NCI-H146 treated with DMSO at 0.1 percent for 48 hours (cell line): ENCODE measurements at regions not wholly inside any gene's neighbourhood (a gene's known extent, or its start where the extent isn't known, plus 50 kb on each side); places are given as distances from the start of the nearest gene placed in this dataset.
"Not testable (repeated sequence)": the region's sequence is repeated elsewhere in the genome, so short reads cannot be mapped to it uniquely, and the experiment has no call there.

Source experiments
- DNase-seq: peaks from one replicate; lab custom pipeline; 2025; ENCODE audit not compliant: unreplicated experiment; lab: John Stamatoyannopoulos, UW

DNA sequence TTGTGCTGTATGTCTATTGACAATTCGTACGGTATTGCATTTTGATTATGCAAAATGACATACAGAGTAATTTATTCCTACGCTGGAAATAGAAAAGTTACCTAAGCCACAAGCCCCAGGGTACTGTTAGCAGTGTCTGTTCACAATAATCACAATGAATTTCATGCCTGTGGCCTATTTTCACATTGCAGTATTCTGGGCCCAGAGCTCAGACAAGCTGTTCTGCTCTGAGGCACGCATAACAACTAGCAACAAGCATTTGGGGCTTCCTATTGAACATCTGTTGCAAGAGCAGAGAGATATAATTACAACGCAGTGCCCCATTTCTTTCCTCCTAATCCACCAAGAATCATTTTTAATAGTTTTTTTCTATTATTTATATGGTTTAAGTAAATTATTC is 158.9 kb upstream of the SGCG start:
- no peak for DNase-seq

DNA sequence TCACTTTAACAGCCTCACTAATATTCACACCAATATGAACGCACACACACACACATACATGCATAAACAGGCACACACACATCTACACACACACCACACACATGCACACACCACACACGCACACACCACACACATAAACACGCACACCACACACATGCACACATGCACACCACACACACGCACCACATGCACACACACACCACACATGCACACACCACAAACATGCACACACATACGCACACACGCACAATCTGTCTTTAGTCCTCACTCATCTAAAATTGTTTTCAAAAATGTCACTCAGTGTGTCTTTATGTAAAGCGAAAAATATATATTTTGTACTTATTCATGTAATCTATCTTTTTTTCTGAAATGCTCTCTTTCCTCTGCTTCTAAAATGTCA is 158.1 kb upstream of the SGCG start:
- DNase-seq, result no peak

DNA sequence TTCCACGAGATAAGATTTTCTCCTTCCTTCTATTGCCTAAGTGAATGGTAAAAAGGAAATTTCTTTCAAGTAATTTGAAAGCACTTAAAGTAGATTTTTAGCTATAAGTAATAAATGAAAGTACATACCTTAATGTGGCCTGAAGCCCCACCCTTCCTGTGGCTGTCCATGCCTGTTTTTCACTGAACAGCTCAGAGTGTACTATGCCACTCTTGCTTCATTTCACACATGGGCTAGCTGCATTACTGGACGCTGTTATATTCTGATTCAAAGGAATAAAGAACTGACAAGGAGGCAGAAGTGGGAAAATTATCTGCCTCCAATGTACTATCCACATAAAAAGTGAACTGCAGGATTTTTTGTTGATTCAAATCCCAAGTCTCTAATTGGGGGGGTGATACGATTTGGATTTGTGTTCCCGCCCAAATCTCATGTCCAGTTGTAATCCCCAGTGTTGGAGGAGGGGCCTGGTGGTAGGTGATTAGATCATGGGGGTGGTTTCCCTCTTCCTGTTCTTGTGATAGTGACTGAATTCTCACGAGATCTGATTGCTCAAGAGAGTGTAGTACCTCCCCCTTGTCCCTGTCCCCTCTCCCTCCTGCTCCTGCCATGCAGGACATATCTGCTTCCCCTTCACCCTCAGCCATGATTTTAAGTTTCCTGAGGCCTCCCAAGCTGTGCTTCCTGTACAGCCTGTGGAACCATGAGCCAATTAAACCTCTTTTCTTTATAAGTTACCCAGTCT is 154.7 kb upstream of the SGCG start:
- no peak for DNase-seq

DNA sequence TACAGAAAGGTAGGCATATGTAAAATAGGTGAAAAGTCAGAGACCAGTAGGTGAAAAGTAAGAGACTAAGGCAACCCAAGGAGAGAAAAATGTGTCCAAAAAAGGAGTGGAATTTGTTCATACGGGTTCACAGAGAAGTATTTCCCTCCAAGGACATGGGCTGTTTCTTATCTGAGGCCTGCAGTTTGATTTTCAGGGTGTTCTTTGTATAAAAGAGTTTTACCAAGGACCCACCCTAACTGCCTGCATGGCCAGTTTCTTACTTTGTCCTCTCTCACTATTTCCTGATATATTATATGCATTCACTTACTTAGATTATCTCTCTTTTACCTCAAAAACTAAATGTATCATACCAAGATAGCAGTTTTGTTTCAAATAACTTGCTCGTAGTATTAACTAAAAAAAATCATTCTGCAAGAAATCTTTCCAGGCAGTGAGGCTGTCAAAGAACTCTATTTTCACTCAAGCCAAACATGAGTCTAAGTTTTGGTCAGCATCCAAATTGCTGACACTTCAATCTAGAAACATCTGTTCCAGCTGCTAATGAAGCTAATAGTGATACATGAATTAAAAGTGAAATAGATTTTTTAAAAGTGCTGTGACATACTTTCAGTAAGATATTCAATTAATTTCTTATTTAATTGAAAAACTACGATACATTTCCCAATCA is 141.4 kb upstream of the SGCG start:
- DNase-seq, result no peak

DNA sequence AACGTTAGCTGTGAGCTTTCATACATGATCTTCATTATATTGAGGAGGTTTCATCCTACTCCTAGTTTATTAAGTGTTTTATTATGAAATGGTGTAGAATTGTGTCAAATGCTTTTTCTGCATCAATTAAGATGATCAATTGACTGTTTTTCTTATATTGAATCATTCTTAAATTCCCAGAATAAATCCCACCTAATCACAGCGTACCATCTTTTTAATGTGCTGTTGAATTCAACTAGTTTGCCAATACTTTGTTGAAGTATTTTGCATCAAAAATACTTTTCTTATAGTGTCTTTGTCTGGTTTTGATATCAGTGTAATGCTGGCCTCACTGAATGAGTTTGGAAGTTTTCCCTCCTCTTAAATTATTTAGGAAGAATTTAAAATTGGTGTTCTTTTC is 138.6 kb upstream of the SGCG start:
- DNase-seq, result no peak

DNA sequence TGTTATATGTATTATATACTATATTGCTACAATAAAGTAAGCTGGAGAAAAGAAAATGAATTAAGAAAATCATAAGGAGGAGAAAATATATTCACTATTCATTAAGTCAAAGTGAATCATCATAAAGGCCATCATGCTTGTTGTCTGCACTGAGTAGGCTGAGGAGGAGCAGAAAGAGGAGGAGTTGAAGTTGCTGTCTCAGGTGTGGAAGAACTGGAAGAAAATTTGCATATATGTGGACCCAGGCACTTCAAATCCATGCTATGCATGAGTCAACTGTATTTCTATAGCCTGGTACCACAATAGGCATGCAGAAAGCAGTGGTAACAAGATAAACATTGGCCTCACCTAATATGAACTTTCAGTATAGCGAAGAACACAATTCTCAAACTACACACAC is 135.9 kb upstream of the SGCG start:
- DNase-seq, result no peak

DNA sequence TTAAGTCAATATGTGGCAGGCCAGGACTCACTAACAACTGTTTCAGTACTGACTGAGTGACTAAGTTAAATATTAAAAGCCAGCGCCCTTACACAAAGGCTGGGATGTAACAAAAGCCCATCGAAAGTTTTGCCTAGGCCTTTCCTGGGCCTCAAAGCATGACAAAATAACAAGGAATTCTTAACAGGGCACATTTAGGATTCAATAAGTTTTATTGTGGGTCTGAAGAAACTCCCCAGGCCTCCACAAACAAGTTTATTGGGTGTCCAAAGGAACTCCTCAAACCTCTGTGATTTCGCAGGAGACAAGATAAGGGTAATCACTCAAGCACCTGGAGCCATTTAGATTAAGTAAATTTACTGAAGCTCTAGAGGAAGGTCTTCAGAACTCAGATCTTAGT is 130.7 kb upstream of the SGCG start:
- no peak for DNase-seq

DNA sequence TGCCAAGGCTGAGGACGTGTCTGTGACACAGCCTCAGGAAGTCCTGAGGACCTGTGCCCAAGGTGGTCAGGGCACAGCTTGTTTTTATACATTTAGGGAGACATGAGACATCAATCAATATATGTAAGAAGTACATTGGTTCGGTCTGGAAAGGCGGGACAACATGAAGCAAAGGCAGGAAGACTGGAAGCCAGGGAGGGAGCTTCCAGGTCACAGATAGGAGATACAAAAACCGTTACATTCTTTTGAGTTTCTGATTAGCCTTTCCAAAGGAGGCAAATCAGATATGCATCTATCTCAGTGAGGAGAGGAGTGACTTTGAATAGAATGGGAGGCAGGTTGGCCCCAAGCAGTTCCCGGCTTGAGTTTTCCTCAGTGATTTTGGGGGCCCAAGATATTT is 127.1 kb upstream of the SGCG start:
- DNase-seq, result not testable (repeated sequence)

DNA sequence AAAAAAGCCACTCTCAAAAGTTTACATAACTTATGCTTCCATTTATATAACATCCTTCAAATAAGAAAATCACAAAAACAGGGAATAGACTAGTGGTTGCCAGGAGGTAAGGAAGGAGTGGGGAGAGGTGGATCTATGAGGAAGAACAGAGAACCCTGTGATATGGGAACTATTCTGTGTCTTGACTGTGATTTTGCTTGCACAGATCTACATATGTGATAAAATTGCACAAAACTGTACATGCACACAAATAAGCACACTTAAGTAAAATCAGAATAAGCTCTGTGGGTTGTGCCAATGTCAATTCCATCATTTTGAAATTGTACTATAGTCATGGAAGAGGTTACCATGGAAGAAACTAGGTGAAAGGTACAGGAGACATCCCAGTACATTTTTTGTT is 121.6 kb upstream of the SGCG start:
- no peak for DNase-seq

DNA sequence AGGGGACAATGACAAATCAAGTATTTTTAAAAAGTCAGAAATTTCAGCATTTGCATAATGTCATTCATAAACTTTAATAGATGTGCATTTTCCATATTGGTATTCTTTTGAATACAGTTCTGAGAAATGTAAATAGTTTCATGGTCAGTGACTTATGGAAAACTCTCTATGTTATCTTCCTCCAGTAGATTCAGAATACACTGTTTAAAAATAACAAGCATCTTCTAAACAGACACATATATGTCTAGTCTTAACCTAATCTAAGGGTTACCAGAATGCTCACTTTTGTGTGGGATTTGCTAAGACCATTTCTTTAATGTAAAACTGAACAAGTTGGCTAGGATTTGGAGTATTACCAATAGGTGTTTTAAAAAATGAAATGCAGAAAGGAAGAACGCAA is 119.8 kb upstream of the SGCG start:
- DNase-seq, result no peak

DNA sequence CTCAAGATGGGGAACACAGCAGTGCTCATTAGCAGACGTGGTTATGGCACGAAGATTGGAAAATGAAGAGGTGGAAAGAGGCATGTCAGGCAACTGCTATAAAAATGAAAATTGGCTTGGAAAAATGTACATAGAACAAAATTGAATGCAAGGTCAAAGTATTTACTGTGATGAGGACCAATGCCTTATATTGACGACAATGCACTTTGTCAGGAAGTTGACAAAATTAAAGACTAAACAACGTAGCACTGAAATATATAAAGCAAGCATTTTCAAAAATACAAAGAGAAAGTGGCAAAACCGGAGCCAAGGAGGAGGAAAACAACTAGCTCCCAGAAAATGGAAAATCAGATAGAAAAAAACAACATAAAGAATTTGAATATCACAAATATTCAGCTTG is 113.7 kb upstream of the SGCG start:
- DNase-seq, result no peak

DNA sequence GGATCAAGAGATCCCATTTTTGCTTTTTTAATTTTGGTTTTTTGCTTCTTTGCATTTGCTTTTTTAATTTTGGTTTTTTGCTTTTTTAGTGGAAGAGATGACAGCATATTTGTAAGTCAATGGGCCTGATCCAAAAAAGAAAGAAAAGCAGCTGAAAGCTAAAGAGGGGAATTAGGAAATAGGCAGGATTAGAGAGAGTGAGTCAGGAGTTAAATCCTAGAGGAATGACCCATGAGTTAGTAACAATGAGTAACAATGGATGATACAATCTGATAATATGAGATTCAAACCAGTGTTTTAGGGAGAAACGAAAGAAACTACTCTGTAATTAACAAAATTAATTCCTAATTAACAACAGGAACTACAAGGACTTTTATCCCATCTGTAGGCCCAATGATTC is 111.2 kb upstream of the SGCG start:
- no peak for DNase-seq

DNA sequence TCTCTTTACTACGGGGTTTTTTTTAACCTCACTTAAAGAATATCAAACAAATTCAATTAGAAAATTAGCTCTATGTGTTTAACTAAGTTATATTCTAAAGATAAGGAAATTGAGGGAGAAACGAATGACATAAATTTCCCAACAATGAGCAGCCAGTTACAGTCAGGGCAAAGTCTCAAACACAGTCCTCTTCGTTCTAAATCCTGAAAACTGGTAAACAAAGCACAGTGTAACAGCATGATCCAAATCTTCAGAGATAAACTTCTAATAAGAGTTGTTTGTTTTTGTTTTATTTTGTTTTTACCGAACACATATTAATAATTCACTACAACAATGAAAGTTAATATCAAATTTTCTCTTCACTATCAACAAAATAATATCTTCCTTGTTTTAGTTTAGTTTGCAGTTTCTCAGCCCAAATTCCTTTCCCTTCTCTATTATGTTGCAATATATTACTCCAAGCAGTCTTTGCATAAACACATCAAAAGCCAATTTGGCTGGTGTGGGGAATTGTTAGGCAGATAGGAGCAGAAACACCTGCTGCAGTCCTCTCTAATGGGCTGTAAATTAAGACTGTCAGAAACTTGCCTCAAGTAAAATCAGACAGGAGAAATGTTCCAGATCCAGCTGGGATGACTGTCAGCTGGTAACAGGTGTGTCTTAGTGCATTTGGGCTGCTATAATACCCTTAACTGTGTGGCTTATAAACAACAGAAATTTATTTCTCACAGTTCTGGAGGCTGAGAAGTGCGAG is 106.5 kb upstream of the SGCG start:
- DNase-seq, result no peak

DNA sequence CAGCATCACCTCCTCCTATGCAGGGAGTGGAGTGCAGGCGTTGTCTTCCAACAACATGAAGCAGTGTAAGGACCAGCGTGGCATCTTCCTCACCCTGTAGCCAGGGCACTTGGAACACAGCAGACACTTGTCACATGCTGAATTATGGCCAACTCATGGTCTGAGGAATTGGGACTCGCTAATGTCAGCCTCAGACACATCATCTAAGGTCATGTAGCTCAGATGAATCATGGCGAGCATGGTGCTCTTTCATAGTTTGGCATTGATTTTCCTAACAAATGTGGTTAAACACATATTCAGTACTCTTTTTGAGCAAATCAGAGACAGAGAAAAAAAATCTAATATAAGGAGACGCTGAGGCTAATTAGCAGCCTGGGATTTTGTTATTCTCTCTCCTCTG is 99.6 kb upstream of the SGCG start:
- no peak for DNase-seq

DNA sequence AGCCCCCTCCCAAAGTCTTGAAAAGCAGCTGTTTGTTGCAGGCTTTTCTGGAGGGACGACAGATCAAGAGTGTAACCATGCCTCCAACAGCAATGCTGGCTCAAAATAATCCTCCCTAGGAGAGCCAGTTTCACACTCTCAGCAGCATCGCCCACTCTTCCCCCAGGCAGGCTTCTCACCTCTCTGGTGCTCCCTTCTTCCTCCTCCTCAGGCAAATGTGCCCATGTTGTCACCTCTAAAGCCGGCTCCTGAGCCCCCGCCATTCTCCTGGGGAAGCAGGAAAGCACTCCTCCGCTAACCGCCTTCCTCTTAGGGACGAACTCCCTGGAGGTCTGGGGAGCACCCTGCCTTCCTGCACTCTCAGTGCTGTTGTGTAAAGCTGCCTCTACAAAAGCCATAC is 98.9 kb upstream of the SGCG start:
- DNase-seq, result no peak

DNA sequence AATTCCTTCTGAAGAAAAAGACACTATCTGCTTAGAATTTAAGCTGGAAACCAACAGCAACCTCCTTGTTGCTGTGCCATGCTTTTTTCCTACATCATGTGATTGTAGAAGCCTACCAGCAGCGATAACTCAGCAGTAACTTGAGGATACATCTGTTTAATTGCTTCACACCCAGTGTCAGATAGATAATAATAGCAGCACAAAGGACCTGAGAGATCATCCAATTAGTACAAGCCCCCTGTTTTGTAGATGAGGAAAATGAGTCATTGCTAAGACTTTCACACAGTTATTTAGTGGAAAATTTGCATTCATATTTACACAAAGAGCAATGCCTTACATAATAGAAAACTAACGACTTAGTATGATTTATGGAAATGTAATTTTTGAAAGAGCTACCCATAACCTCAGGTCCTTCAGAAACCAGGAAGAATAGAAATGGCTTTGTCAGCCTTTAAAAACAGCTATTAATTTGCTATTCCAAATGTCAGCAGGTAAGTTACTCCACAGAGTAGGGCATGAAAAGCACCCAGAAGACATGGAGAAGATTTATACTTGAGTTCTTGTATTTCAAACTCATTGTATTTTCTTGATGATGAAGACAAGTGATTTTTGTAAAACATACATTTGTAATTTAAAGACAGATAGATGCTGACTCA is 93.7 kb upstream of the SGCG start:
- no peak for DNase-seq

DNA sequence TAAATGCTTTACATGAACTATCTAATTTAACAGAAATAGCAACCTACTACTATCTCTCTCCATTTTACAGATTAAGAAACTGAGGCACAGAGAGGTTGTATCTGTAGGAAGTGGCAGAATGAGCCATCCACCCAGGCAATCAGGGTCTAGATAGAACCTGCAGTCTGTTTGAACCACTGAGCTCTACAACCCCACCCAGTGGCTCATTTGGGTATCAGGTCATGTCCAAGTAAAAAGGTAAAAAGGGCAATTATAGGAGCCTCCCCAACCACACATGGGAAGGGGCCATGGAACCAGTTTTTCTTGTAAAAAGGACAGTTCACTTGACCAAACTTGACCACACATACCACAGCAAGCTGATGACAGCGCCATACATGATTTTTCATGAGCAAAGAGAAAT is 92.9 kb upstream of the SGCG start:
- DNase-seq, result no peak

DNA sequence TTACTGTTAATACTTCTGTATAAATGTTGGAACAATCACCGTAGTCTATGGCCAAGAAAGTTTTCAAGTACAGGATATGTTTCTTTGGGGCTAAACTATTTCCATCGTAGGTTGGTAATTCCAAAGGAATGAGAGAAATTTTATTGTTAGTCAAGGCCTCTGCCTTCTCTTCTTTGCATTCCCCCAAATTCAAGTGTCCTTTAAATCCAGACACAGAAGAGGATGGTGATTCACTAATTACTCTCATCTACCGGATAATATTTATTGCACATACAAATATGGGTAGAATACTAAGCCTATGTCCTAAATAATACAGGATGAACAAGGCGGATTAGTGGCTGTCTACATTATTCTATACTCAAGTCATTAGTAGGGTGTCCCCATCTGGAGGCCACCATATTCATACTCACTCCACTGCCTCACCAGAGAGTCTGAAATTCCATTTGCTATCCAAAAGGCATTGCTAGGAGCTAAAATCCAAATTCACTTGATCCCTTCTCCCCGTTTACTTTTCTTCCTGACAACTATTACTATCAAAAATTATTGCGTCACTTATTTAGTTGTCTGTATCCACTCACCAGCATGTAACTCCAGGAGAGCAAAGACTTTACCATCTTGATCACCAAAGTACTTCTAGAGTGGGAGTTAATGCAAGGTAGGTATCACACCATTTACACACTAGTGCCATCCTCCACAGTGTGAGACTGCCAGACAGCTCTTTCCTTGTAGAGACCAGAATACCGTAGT is 82.4 kb upstream of the SGCG start:
- DNase-seq, result no peak

DNA sequence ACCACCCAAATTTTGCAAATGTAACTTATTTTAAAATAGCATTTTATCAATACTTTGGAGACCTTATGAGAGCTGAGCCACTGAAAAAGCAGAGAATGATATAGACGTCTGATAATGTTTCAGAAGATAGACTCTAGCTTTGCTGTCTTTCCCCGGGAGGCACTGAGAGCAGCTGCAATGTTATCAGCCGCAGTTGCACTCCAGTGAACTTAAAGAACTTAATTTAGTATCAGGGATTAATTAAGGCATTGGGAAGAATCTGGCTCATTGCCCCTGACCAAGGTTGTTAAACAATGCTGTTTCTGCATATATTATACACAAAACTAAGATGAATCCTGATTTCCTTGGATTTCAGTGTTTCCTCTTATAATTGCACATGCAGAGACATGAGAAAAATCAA is 75.7 kb upstream of the SGCG start:
- DNase-seq, result no peak

DNA sequence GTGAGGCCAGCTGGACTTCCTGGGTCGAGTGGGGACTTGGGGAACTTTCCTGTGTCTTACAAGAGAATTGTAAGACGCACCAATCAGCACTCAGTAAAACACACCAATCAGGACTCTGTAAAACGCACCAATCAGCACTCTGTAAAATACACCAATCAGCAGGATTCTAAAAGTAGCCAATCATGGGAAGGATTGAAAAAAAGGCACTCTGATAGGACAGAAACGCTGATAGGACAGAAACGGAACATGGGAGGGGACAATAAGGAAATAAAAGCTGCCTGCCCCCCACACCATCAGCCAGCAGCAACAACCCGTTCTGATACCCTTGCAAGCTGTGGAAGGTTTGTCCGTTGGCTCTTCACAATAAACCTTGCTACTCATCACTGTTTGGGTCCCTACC is 73.1 kb upstream of the SGCG start:
- DNase-seq, result no peak

DNA sequence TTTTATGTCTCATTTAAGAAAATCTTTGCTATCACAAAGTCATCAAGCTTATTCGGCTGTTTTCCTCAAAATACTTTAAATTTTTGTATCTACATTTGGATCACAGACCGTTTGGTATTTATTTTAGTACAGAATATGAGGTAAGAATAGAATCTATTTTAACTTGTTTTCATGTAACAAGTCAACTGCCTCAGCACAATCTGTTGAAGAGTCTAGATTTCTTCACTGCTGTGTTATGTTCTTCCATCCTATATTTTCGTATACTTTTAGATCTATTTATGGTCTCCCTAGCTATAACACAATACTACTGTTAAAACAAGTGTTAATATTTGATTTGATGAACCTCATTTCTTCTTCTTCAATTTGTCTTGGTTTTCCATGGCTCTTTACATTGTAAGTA is 61.6 kb upstream of the SGCG start:
- DNase-seq, result no peak
